ENCODE measurements at regions not wholly inside any gene's neighbourhood (a gene's known extent, or its start where the extent isn't known, plus 50 kb on each side); places are given as distances from the start of the nearest gene placed in this dataset.

GRCh38 chr10:43765516-43765915, 116.8 kb upstream of the ZNF32 start:
- no peak overlapping the region for H3K27ac ChIP-seq (ENCODE audit: low read depth, low read length)

GRCh38 chr10:43763846-43764245, 115.2 kb upstream of the ZNF32 start:
- Histone ChIP-seq H3K4me1 (ENCODE audit: control insufficient read depth, insufficient read depth, low read length) (no peaks in the 10 kb centered on the region), H3K27me3 (ENCODE audit: control insufficient read depth, insufficient read depth, low read length) (no peaks in the 10 kb centered on the region), H3K4me3 (ENCODE audit: low read depth, low read length) (no peak overlapping the region), H3K27ac (ENCODE audit: low read depth, low read length) (no peak overlapping the region), H3K9me3 (ENCODE audit: control insufficient read depth, insufficient read depth, low read length) (no peaks in the 10 kb centered on the region), H3K36me3 (ENCODE audit: control insufficient read depth, insufficient read depth, low read length) (no peaks in the 10 kb centered on the region)
- DNase-seq (ENCODE audit: low read depth in 4 of 6, low spot score in 6 of 6): no peak

More at GRCh38 chr10:43765516-43765915, 116.8 kb upstream of the ZNF32 start:
- WGBS (ENCODE audit: insufficient coverage): 63% methylated on average over 1 of the region's 2 CpGs
- no peaks in the 10 kb centered on the region for H3K9me3 ChIP-seq (ENCODE audit: control insufficient read depth, insufficient read depth, low read length)
- no peaks in the 10 kb centered on the region for H3K4me1 ChIP-seq (ENCODE audit: control insufficient read depth, insufficient read depth, low read length)
- no peaks in the 10 kb centered on the region for H3K36me3 ChIP-seq (ENCODE audit: control insufficient read depth, insufficient read depth, low read length)
- no peaks in the 10 kb centered on the region for H3K27me3 ChIP-seq (ENCODE audit: control insufficient read depth, insufficient read depth, low read length)
- no peak for DNase-seq (ENCODE audit: low read depth in 4 of 6, low spot score in 6 of 6)
- H3K4me3 ChIP-seq (ENCODE audit: low read depth, low read length): no peak overlapping the region

GRCh38 chr10:43760514-43760913, 111.8 kb upstream of the ZNF32 start:
- Histone ChIP-seq H3K9me3 (ENCODE audit: control insufficient read depth, insufficient read depth, low read length) (no peaks in the 10 kb centered on the region), H3K36me3 (ENCODE audit: control insufficient read depth, insufficient read depth, low read length) (no peaks in the 10 kb centered on the region), H3K4me3 (ENCODE audit: low read depth, low read length) (no peak overlapping the region), H3K27me3 (ENCODE audit: control insufficient read depth, insufficient read depth, low read length) (no peaks in the 10 kb centered on the region), H3K27ac (ENCODE audit: low read depth, low read length) (no peak overlapping the region), H3K4me1 (ENCODE audit: control insufficient read depth, insufficient read depth, low read length) (no peaks in the 10 kb centered on the region)
- WGBS (ENCODE audit: insufficient coverage): 94% methylated on average over 8 of the region's 10 CpGs
- no peak for DNase-seq (ENCODE audit: low read depth in 4 of 6, low spot score in 6 of 6)

- Histone ChIP-seq H3K4me1 (ENCODE audit: control insufficient read depth, insufficient read depth, low read length) (no peaks in the 10 kb centered on the region), H3K36me3 (ENCODE audit: control insufficient read depth, insufficient read depth, low read length) (no peaks in the 10 kb centered on the region), H3K27ac (ENCODE audit: low read depth, low read length) (no peak overlapping the region), H3K27me3 (ENCODE audit: control insufficient read depth, insufficient read depth, low read length) (no peaks in the 10 kb centered on the region), H3K4me3 (ENCODE audit: low read depth, low read length) (no peak overlapping the region), H3K9me3 (ENCODE audit: control insufficient read depth, insufficient read depth, low read length) (no peaks in the 10 kb centered on the region)
- WGBS (ENCODE audit: insufficient coverage): 100% methylated on average over 1 of the region's 5 CpGs
- no peak for DNase-seq (ENCODE audit: low read depth in 4 of 6, low spot score in 6 of 6)
These were observed 110.5 kb upstream of the ZNF32 start for GRCh38 chr10:43759216-43759615.

- Histone ChIP-seq H3K27me3 (ENCODE audit: control insufficient read depth, insufficient read depth, low read length) (no peaks in the 10 kb centered on the region), H3K9me3 (ENCODE audit: control insufficient read depth, insufficient read depth, low read length) (no peaks in the 10 kb centered on the region), H3K36me3 (ENCODE audit: control insufficient read depth, insufficient read depth, low read length) (no peaks in the 10 kb centered on the region), H3K27ac (ENCODE audit: low read depth, low read length) (no peak overlapping the region), H3K4me3 (ENCODE audit: low read depth, low read length) (no peak overlapping the region), H3K4me1 (ENCODE audit: control insufficient read depth, insufficient read depth, low read length) (no peaks in the 10 kb centered on the region)
- no peak for DNase-seq (ENCODE audit: low read depth in 4 of 6, low spot score in 6 of 6)
- WGBS (ENCODE audit: insufficient coverage): no CpG with 5 or more reads among the region's 3 CpGs
These were observed 107.7 kb upstream of the ZNF32 start for GRCh38 chr10:43756341-43756740.

- Histone ChIP-seq H3K4me1 (ENCODE audit: control insufficient read depth, insufficient read depth, low read length) (no peaks in the 10 kb centered on the region), H3K27ac (ENCODE audit: low read depth, low read length) (no peak overlapping the region), H3K27me3 (ENCODE audit: control insufficient read depth, insufficient read depth, low read length) (no peaks in the 10 kb centered on the region), H3K9me3 (ENCODE audit: control insufficient read depth, insufficient read depth, low read length) (no peaks in the 10 kb centered on the region), H3K36me3 (ENCODE audit: control insufficient read depth, insufficient read depth, low read length) (no peaks in the 10 kb centered on the region), H3K4me3 (ENCODE audit: low read depth, low read length) (no peak overlapping the region)
- 69% methylated on average over 5 of the region's 8 CpGs for WGBS (ENCODE audit: insufficient coverage)
- DNase-seq (ENCODE audit: low read depth in 4 of 6, low spot score in 6 of 6): no peak
These were observed 106.0 kb upstream of the ZNF32 start for GRCh38 chr10:43754569-43755260.

- Histone ChIP-seq H3K4me1 (ENCODE audit: control insufficient read depth, insufficient read depth, low read length) (no peaks in the 10 kb centered on the region), H3K36me3 (ENCODE audit: control insufficient read depth, insufficient read depth, low read length) (no peaks in the 10 kb centered on the region), H3K27me3 (ENCODE audit: control insufficient read depth, insufficient read depth, low read length) (no peaks in the 10 kb centered on the region), H3K27ac (ENCODE audit: low read depth, low read length) (no peak overlapping the region), H3K9me3 (ENCODE audit: control insufficient read depth, insufficient read depth, low read length) (no peaks in the 10 kb centered on the region), H3K4me3 (ENCODE audit: low read depth, low read length) (no peak overlapping the region)
- WGBS (ENCODE audit: insufficient coverage): 73% methylated on average over 18 of the region's 18 CpGs
- no peak for DNase-seq (ENCODE audit: low read depth in 4 of 6, low spot score in 6 of 6)
These were observed 104.8 kb upstream of the ZNF32 start for GRCh38 chr10:43753397-43754061.

- Histone ChIP-seq H3K36me3 (ENCODE audit: control insufficient read depth, insufficient read depth, low read length) (no peaks in the 10 kb centered on the region), H3K27ac (ENCODE audit: low read depth, low read length) (no peak overlapping the region), H3K4me3 (ENCODE audit: low read depth, low read length) (no peak overlapping the region), H3K9me3 (ENCODE audit: control insufficient read depth, insufficient read depth, low read length) (no peaks in the 10 kb centered on the region), H3K27me3 (ENCODE audit: control insufficient read depth, insufficient read depth, low read length) (no peaks in the 10 kb centered on the region), H3K4me1 (ENCODE audit: control insufficient read depth, insufficient read depth, low read length) (no peaks in the 10 kb centered on the region)
- DNase-seq (ENCODE audit: low read depth in 4 of 6, low spot score in 6 of 6): no peak
- WGBS (ENCODE audit: insufficient coverage): 60% methylated on average over 1 of the region's 1 CpG
These were observed 104.0 kb upstream of the ZNF32 start for GRCh38 chr10:43752682-43753081.

- no peaks in the 10 kb centered on the region for H3K36me3 ChIP-seq (ENCODE audit: control insufficient read depth, insufficient read depth, low read length)
- H3K9me3 ChIP-seq (ENCODE audit: control insufficient read depth, insufficient read depth, low read length): no peaks in the 10 kb centered on the region
- no peaks in the 10 kb centered on the region for H3K4me1 ChIP-seq (ENCODE audit: control insufficient read depth, insufficient read depth, low read length)
- DNase-seq (ENCODE audit: low read depth in 4 of 6, low spot score in 6 of 6): no peak
- no peak overlapping the region for H3K27ac ChIP-seq (ENCODE audit: low read depth, low read length)
- 50% methylated on average over 5 of the region's 5 CpGs for WGBS (ENCODE audit: insufficient coverage)
- no peak overlapping the region for H3K4me3 ChIP-seq (ENCODE audit: low read depth, low read length)
- H3K27me3 ChIP-seq (ENCODE audit: control insufficient read depth, insufficient read depth, low read length): no peaks in the 10 kb centered on the region
These were observed 103.0 kb upstream of the ZNF32 start for GRCh38 chr10:43751646-43752045.

GRCh38 chr10:43749940-43750552, 101.4 kb upstream of the ZNF32 start:
- Histone ChIP-seq H3K9me3 (ENCODE audit: control insufficient read depth, insufficient read depth, low read length) (no peaks in the 10 kb centered on the region), H3K27me3 (ENCODE audit: control insufficient read depth, insufficient read depth, low read length) (no peaks in the 10 kb centered on the region), H3K4me1 (ENCODE audit: control insufficient read depth, insufficient read depth, low read length) (no peaks in the 10 kb centered on the region), H3K36me3 (ENCODE audit: control insufficient read depth, insufficient read depth, low read length) (no peaks in the 10 kb centered on the region), H3K4me3 (ENCODE audit: low read depth, low read length) (no peak overlapping the region), H3K27ac (ENCODE audit: low read depth, low read length) (no peak overlapping the region)
- 100% methylated on average over 2 of the region's 4 CpGs for WGBS (ENCODE audit: insufficient coverage)
- no peak for DNase-seq (ENCODE audit: low read depth in 4 of 6, low spot score in 6 of 6)

Measured in spinal cord (tissue), 9 donors.